ENCODE measurements at regions not wholly inside any gene's neighbourhood (a gene's known extent, or its start where the extent isn't known, plus 50 kb on each side); places are given as distances from the start of the nearest gene placed in this dataset.

- ATAC-seq (ENCODE audit: low read depth) (no peak), DNase-seq (peak; percentile 57)
- Histone ChIP-seq H2AFZ (ENCODE audit: insufficient read depth, low read depth, low read length, poor library complexity, severe bottlenecking) (peak overlapping the region; percentile 51), H3K9ac (ENCODE audit: low read length) (peak overlapping the region; percentile 60), H4K20me1 (ENCODE audit: control insufficient read depth, insufficient read depth, low read length, poor library complexity, severe bottlenecking) (peaks cover 7% of the 10 kb centered on the region), H3K79me2 (ENCODE audit: control insufficient read depth, insufficient read depth, low read length) (no peaks in the 10 kb centered on the region), H3K4me3 (ENCODE audit: control extremely low read depth in 1 of 5, extremely low read depth in 1 of 5, insufficient read depth in 1 of 5, low read depth in 2 of 5, low read length in 4 of 5) (peak overlapping the region in 4 of 5 experiments; percentile 35 to 55 (median 54)), H3K4me1 (ENCODE audit: control insufficient read depth in 2 of 2, insufficient read depth in 2 of 2, low read length in 2 of 2) (peaks cover 24 to 47% of the 10 kb centered on the region in 2 donors), H3K36me3 (replicated peaks in 1 of 2; ENCODE audit: control extremely low read depth in 1 of 2, control insufficient read depth in 1 of 2, extremely low read depth in 1 of 2, insufficient read depth in 2 of 2, low read length in 1 of 2) (no peaks in the 10 kb centered on the region), H3K27me3 (replicated peaks in 1 of 4; ENCODE audit: control extremely low read depth in 1 of 4, control insufficient read depth in 3 of 4, insufficient read depth in 4 of 4, low read length in 3 of 4) (no peaks in the 10 kb centered on the region), H3K4me2 (replicated peaks; ENCODE audit: low read depth, low read length, poor library complexity, severe bottlenecking) (peak overlapping the region; percentile 94), H3K27ac (ENCODE audit: low read length in 2 of 2) (no peak overlapping the region), H3K9me3 (ENCODE audit: control extremely low read depth in 1 of 3, control insufficient read depth in 2 of 3, insufficient read depth in 1 of 3, low read length in 2 of 3) (no peaks in the 10 kb centered on the region)
- Mint-ChIP-seq H3K27me3 (no peaks in the 10 kb centered on the region), H3K4me3 (peak overlapping the region; percentile 94), H3K27ac (no peak overlapping the region), H3K4me1 (peaks cover 27% of the 10 kb centered on the region), H3K9me3 (ENCODE audit: insufficient read depth) (no peaks in the 10 kb centered on the region)
- POLR2A ChIA-PET = interaction anchor here (0.6 kb wide), 1 partner anchor 56 kb away, joined by 3 read pairs; no protein-coding TSS in a partner anchor
- no peak for TF ChIP-seq EZH2 (IDR thresholded peaks at IDR 0.05; ENCODE audit: borderline replicate concordance, insufficient read depth, low read depth, low read length, poor library complexity, severe bottlenecking)
- TF ChIP-seq, protein P1, sequence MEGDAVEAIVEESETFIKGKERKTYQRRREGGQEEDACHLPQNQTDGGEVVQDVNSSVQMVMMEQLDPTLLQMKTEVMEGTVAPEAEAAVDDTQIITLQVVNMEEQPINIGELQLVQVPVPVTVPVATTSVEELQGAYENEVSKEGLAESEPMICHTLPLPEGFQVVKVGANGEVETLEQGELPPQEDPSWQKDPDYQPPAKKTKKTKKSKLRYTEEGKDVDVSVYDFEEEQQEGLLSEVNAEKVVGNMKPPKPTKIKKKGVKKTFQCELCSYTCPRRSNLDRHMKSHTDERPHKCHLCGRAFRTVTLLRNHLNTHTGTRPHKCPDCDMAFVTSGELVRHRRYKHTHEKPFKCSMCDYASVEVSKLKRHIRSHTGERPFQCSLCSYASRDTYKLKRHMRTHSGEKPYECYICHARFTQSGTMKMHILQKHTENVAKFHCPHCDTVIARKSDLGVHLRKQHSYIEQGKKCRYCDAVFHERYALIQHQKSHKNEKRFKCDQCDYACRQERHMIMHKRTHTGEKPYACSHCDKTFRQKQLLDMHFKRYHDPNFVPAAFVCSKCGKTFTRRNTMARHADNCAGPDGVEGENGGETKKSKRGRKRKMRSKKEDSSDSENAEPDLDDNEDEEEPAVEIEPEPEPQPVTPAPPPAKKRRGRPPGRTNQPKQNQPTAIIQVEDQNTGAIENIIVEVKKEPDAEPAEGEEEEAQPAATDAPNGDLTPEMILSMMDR (IDR thresholded peaks at IDR 0.05) = no peak
- CTCF ChIA-PET = interaction anchor here (1.1 to 4.2 kb wide), 2 partner anchors 13 to 103 kb away, joined by 3 to 24 read pairs; no protein-coding TSS in a partner anchor
- intact Hi-C loops (cut with micrococcal nuclease) = no loop called here
- WGBS (ENCODE audit: insufficient coverage) = 60% methylated on average over 34 of the region's 73 CpGs
Measured at GRCh38 chrX:40155589-40156469, 58.1 kb upstream of the BCOR start.
